Left lung (tissue), 4 donors: ENCODE measurements at regions not wholly inside any gene's neighbourhood (a gene's known extent, or its start where the extent isn't known, plus 50 kb on each side); places are given as distances from the start of the nearest gene placed in this dataset.

Experiments used
- ATAC-seq: fragments of 200-7000 bp; cut with Tn5 transposase; one replicate; pipeline ENCODE4 v1.9.1; 2020; ENCODE audit warnings: moderate library complexity
- DNase-seq, 4 donors: peaks; one replicate each; pipeline ENCODE4 v3.0.0-alpha.2; 2013 to 2020
- H3K27ac ChIP-seq, 2 donors: fragments of 200-600 bp; sonication (generic) in 1 of 2; one replicate each; pipeline versions ENCODE4 v1.5.0 to v1.8.0; 2020 to 2021
- H3K27me3 ChIP-seq, 2 donors: fragments of 200-600 bp; sonication (generic) in 1 of 2; one replicate each; pipeline versions ENCODE4 v1.5.0 to v1.8.0; 2020 to 2021
- H3K36me3 ChIP-seq, 2 donors: fragments of 200-600 bp; sonication (generic) in 1 of 2; one replicate each; pipeline versions ENCODE4 v1.5.0 to v1.8.0; 2020 to 2021
- H3K4me1 ChIP-seq, 2 donors: fragments of 200-600 bp; one replicate each; pipeline ENCODE4 v1.8.0; 2021
- H3K4me3 ChIP-seq, 2 donors: fragments of 200-600 bp; sonication (generic) in 1 of 2; one replicate each; pipeline versions ENCODE4 v1.5.0 to v1.8.0; 2020 to 2021; ENCODE audit warnings: mild to moderate bottlenecking in 1 of 2
- H3K9me3 ChIP-seq, 2 donors: fragments of 200-600 bp; sonication (generic) in 1 of 2; one replicate each; pipeline versions ENCODE4 v1.5.0 to v1.8.0; 2020 to 2021
- intact Hi-C, 2 donors: fragments of 100-400 bp; cut with DNase I; formaldehyde crosslinking; loops; one replicate each; pipeline versions ENCODE4 v1.11.2 to v1.14.2; 2022
- TF ChIP-seq, protein P1 (sequence below), 2 donors: fragments of 200-600 bp; sonication (generic) in 1 of 2; IDR thresholded peaks; one replicate each; pipeline versions ENCODE4 v1.5.0 to v1.8.0; 2021; ENCODE audit warnings: antibody characterized with exemption in 2 of 2
- donor health status: DM: no; HTN: yes; CAD: no.
- donor health status: DM: no; HTN: no; CAD: no.

DNA sequence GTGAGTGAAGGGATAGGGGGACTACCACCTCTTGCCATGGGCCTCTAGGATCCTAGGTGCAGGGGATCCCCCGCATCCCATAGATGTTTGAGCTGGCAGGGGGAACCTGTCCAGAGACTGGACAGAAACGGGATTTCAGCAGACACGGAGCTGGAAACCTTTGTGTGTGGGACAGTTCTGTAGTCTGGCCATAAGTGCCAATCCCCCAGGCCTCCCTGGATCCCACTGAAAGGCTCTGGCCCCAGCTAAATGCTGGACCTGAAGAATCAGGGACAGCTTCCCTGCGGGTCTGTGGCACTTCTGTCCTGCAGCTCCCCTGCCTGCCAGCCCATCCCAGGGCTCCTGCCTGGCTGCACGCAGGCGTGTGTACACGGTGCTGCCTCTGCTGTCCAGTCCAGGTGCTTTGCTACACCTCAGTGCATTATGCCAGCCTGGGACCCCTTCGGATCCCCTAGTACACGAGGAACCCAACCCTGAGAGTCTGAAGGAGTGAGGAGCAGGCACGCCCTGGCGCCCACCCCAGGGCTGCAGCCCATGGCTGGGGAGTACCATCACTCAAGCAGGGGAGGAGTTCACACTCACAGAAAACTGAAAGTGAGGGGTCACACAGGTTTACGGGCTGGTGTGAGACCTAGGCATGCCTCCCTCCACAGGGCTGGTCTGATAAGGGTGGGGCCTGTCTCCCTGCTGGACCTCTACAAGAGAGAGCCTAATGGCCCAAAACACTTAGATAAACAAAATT, 703.0 kb downstream of the ARAP2 start:
- Histone ChIP-seq H3K4me1 (no peaks in the 10 kb centered on the region), H3K9me3 (peaks cover 0 to 16% of the 10 kb centered on the region in 2 donors), H3K4me3 (no peak overlapping the region), H3K27ac (no peak overlapping the region), H3K27me3 (no peaks in the 10 kb centered on the region), H3K36me3 (no peaks in the 10 kb centered on the region)
- peak in 1 of 4 donors; percentile 47 for DNase-seq
- intact Hi-C loops = no loop called here
- no peak for ATAC-seq
- TF ChIP-seq, protein P1, sequence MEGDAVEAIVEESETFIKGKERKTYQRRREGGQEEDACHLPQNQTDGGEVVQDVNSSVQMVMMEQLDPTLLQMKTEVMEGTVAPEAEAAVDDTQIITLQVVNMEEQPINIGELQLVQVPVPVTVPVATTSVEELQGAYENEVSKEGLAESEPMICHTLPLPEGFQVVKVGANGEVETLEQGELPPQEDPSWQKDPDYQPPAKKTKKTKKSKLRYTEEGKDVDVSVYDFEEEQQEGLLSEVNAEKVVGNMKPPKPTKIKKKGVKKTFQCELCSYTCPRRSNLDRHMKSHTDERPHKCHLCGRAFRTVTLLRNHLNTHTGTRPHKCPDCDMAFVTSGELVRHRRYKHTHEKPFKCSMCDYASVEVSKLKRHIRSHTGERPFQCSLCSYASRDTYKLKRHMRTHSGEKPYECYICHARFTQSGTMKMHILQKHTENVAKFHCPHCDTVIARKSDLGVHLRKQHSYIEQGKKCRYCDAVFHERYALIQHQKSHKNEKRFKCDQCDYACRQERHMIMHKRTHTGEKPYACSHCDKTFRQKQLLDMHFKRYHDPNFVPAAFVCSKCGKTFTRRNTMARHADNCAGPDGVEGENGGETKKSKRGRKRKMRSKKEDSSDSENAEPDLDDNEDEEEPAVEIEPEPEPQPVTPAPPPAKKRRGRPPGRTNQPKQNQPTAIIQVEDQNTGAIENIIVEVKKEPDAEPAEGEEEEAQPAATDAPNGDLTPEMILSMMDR (IDR thresholded peaks at IDR 0.05) = no peak

DNA sequence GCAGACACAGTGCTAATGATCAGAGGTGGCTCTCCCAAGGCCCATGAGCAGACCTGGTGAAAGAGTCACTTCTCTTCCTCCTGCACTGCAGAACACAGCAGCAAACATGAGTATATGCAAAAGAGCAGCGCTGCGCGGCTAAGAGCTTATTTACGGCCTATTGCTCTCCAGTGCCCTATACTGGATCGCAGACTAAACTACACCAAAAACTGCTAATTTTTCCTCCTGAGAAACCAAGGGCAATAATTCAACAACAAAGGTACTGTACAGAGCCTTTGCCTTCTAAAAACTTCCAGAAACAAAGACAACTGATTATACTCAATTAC, 702.5 kb downstream of the ARAP2 start:
- no peak for DNase-seq
- Histone ChIP-seq H3K27ac (no peak overlapping the region), H3K36me3 (no peaks in the 10 kb centered on the region), H3K9me3 (peaks cover 0 to 16% of the 10 kb centered on the region in 2 donors), H3K4me3 (no peak overlapping the region), H3K27me3 (no peaks in the 10 kb centered on the region), H3K4me1 (no peaks in the 10 kb centered on the region)
- TF ChIP-seq, protein P1 (IDR thresholded peaks at IDR 0.05) = no peak
- intact Hi-C loops = no loop called here
- no peak for ATAC-seq

DNA sequence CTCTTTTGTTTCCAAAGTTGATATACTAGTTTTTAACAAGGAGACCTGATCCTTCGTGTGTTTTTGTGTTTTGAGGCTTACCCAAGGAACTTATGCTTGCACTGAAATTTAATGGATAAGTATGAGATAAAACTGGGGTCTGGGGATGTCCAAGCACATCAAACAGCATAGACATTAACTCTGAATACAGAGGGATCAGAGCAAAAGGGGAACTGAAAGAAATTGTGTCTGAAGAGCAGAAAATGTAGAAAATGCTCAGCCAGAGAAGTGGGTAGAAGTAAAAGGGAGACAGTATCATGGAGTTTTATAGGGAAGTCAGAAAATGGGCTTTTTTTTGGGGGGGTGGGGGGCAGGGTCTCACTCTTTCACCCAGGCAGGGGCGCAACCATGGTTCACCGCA, 695.4 kb downstream of the ARAP2 start:
- Histone ChIP-seq H3K36me3 (no peaks in the 10 kb centered on the region), H3K9me3 (peaks cover 0 to 4% of the 10 kb centered on the region in 2 donors), H3K27ac (no peak overlapping the region), H3K4me1 (no peaks in the 10 kb centered on the region), H3K4me3 (no peak overlapping the region), H3K27me3 (no peaks in the 10 kb centered on the region)
- TF ChIP-seq, protein P1 (IDR thresholded peaks at IDR 0.05) = no peak
- ATAC-seq (no peak), DNase-seq (peak in 1 of 4 donors; percentile 32)
- intact Hi-C loops = no loop called here

DNA sequence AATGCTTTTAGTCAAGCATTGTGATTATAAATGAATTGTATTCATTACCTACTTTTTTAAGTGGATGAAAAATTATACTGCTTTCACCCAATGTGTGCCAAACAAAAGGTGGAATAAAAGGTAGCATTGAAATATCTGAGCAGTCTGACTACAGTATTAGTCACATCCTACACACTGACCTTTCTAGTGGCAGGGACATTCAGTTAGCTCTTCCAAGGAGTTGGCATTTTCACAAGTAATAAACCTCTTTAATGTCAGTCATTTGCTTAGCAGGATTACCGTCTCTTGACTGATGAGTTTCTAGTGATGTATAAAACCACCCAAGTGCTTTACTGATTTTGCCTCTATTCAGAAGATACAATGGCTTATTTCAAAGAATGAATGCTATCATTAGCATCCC, 687.9 kb downstream of the ARAP2 start:
- Histone ChIP-seq H3K4me3 (no peak overlapping the region), H3K4me1 (no peaks in the 10 kb centered on the region), H3K36me3 (no peaks in the 10 kb centered on the region), H3K9me3 (peaks cover 0 to 14% of the 10 kb centered on the region in 2 donors), H3K27ac (no peak overlapping the region), H3K27me3 (no peaks in the 10 kb centered on the region)
- DNase-seq (no peak), ATAC-seq (no peak)
- TF ChIP-seq, protein P1 (IDR thresholded peaks at IDR 0.05) = no peak
- intact Hi-C loops = no loop called here

DNA sequence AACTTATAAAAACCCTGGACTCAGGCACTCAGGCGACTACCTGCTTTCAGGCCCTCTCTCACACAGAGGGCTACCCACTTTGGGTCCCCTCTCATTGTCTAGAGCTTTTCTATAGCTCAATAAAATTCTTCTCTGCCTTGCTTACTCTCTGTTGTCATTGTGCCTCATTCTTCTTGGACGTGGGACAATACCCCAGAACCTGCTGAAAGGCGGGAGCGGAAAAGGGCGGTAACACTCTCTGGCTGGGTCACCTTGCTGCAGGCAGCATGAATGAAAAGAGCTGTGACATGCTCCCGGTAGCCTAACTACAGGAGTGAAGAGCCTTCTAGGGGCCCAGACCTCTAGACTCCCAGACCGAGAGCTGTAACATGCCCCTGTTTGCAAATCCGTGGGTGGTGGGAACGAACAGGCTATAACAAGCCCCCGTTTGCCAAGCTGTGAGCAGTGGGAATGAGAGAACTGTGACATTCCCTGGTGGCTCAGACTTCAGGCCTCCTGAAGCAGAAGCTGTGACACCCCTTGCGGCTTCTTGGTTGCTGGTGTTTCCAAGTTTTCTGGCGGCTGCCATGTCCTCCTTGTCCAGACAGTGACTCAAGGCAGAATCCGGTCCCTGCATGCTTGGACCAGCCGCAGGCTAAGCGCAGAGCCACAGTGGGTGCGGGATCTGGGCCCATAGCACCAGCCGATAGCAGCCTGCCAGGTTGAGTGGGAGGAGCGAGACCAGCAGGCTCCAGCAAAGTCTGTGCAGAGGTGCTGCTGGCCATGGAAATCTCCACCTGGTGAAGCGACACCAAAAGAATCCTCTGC, 684.6 kb downstream of the ARAP2 start:
- intact Hi-C loops = no loop called here
- no peaks in the 10 kb centered on the region for H3K36me3 ChIP-seq
- peak in 1 of 4 donors; percentile 36 for DNase-seq

More for the DNA sequence above, 684.6 kb downstream of the ARAP2 start:
- TF ChIP-seq, protein P1 (IDR thresholded peaks at IDR 0.05) = no peak
- Histone ChIP-seq H3K9me3 (peaks cover 0 to 14% of the 10 kb centered on the region in 2 donors), H3K4me1 (no peaks in the 10 kb centered on the region), H3K27ac (no peak overlapping the region), H3K27me3 (no peaks in the 10 kb centered on the region), H3K4me3 (no peak overlapping the region)
- ATAC-seq = no peak
